Esophagus muscularis mucosa (tissue), 4 donors: ENCODE measurements at regions not wholly inside any gene's neighbourhood (a gene's known extent, or its start where the extent isn't known, plus 50 kb on each side); places are given as distances from the start of the nearest gene placed in this dataset.
"Not testable (repeated sequence)": the region's sequence is repeated elsewhere in the genome, so short reads cannot be mapped to it uniquely, and the experiment has no call there.

Experiments used
- EP300 ChIP-seq: sonication (generic); formaldehyde crosslinking; IDR thresholded peaks from one replicate; pipeline ENCODE4 v1.6.1; 2017; ENCODE audit warnings: antibody characterized with exemption
- POLR2A ChIP-seq: fragments of 450-650 bp; IDR thresholded peaks from one replicate; pipeline ENCODE4 v1.6.1; 2017; ENCODE audit warnings: antibody characterized with exemption, moderate library complexity, mild to moderate bottlenecking, low read depth
- POLR2AphosphoS5 ChIP-seq, 2 donors: sonication (generic); formaldehyde crosslinking; IDR thresholded peaks; one replicate each; pipeline ENCODE4 v1.6.1; 2017; ENCODE audit warnings: antibody characterized with exemption in 2 of 2
- TF ChIP-seq, protein P1 (sequence below), 3 experiments: fragments of 200-600 bp in 2 of 3; fragments of 450-650 bp in 1 of 3; sonication (generic) in 2 of 3; IDR thresholded peaks; one replicate each; pipeline ENCODE4 v1.5.1; 2017 to 2019; ENCODE audit warnings: antibody characterized with exemption in 3 of 3, mild to moderate bottlenecking in 2 of 3, moderate library complexity in 1 of 3

DNA sequence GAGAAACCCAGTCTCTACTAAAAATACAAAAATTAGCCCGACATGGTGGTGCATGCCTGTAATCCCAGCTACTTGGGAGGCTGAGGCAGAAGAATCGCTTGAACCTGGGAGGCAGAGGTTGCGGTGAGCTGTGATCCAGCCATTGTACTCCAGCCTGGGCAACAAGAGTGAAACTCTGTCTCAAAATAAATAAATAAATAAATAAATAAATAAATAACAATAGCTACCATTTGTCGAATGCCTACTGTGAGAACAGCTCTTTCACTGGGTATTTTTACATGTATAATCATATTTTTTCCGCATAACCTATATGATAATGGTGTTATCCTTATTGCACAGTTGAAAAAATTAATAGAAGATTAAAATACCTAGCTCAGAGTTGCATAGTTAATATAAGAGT is 177.4 kb downstream of the PHLDA1 start:
- TF ChIP-seq, protein P1, sequence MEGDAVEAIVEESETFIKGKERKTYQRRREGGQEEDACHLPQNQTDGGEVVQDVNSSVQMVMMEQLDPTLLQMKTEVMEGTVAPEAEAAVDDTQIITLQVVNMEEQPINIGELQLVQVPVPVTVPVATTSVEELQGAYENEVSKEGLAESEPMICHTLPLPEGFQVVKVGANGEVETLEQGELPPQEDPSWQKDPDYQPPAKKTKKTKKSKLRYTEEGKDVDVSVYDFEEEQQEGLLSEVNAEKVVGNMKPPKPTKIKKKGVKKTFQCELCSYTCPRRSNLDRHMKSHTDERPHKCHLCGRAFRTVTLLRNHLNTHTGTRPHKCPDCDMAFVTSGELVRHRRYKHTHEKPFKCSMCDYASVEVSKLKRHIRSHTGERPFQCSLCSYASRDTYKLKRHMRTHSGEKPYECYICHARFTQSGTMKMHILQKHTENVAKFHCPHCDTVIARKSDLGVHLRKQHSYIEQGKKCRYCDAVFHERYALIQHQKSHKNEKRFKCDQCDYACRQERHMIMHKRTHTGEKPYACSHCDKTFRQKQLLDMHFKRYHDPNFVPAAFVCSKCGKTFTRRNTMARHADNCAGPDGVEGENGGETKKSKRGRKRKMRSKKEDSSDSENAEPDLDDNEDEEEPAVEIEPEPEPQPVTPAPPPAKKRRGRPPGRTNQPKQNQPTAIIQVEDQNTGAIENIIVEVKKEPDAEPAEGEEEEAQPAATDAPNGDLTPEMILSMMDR (IDR thresholded peaks at IDR 0.05), result not testable (repeated sequence)
- TF ChIP-seq POLR2AphosphoS5 (IDR thresholded peaks at IDR 0.05); POLR2A; EP300: not testable (repeated sequence)
